GM19463 (cell line): ENCODE measurements at regions not wholly inside any gene's neighbourhood (a gene's known extent, or its start where the extent isn't known, plus 50 kb on each side); places are given as distances from the start of the nearest gene placed in this dataset.

Experiments used
- ATAC-seq: cut with Tn5 transposase; IDR thresholded peaks from one replicate; pipeline ENCODE4 v1.9.1; 2021; ENCODE audit warnings: mild to moderate bottlenecking, moderate library complexity; ENCODE audit not compliant: unreplicated experiment

GRCh38 chr10:78356291-78356900, 322.7 kb downstream of the RPS24 start:
- ATAC-seq, result no peak

GRCh38 chr10:78357141-78358063, 323.7 kb downstream of the RPS24 start:
- ATAC-seq, result no peak

- no peak for ATAC-seq
These were observed 324.7 kb downstream of the RPS24 start for GRCh38 chr10:78358351-78358750.

- no peak for ATAC-seq
These were observed 325.3 kb downstream of the RPS24 start for GRCh38 chr10:78358982-78359381.

GRCh38 chr10:78359640-78360091, 326.0 kb downstream of the RPS24 start:
- ATAC-seq, result no peak

- ATAC-seq, result no peak
These were observed 326.6 kb downstream of the RPS24 start for GRCh38 chr10:78360284-78360683.

- ATAC-seq, result no peak
These were observed 327.4 kb downstream of the RPS24 start for GRCh38 chr10:78361031-78361430.

GRCh38 chr10:78362406-78363022, 328.9 kb downstream of the RPS24 start:
- no peak for ATAC-seq

GRCh38 chr10:78363190-78363589, 329.5 kb downstream of the RPS24 start:
- ATAC-seq, result no peak

- ATAC-seq, result no peak
These were observed 332.0 kb downstream of the RPS24 start for GRCh38 chr10:78365694-78366093.

- ATAC-seq, result no peak
These were observed 333.2 kb downstream of the RPS24 start for GRCh38 chr10:78366663-78367411.

GRCh38 chr10:78367751-78368150, 334.1 kb downstream of the RPS24 start:
- ATAC-seq, result no peak

GRCh38 chr10:78371136-78371535, 337.5 kb downstream of the RPS24 start:
- ATAC-seq, result no peak

- ATAC-seq, result no peak
These were observed 339.1 kb downstream of the RPS24 start for GRCh38 chr10:78372806-78373205.

GRCh38 chr10:78374331-78375028, 340.8 kb downstream of the RPS24 start:
- no peak for ATAC-seq

- no peak for ATAC-seq
These were observed 342.5 kb downstream of the RPS24 start for GRCh38 chr10:78375854-78376785.

- ATAC-seq, result no peak
These were observed 343.7 kb downstream of the RPS24 start for GRCh38 chr10:78377356-78377755.

GRCh38 chr10:78378192-78378591, 344.5 kb downstream of the RPS24 start:
- ATAC-seq, result no peak

- no peak for ATAC-seq
These were observed 347.4 kb downstream of the RPS24 start for GRCh38 chr10:78381107-78381506.
